Vagina (tissue), 2 donors: ENCODE measurements at regions not wholly inside any gene's neighbourhood (a gene's known extent, or its start where the extent isn't known, plus 50 kb on each side); places are given as distances from the start of the nearest gene placed in this dataset.

Experiments used
- CTCF ChIP-seq, 3 experiments: fragments of 450-650 bp in 2 of 3; fragments of 200-600 bp in 1 of 3; sonication (generic) in 1 of 3; IDR thresholded peaks; one replicate each; pipeline ENCODE4 v1.5.1; 2017 to 2019; ENCODE audit warnings: antibody characterized with exemption in 3 of 3, mild to moderate bottlenecking in 2 of 3, moderate library complexity in 2 of 3
- POLR2A ChIP-seq, 2 donors: fragments of 450-650 bp; IDR thresholded peaks; one replicate each; pipeline ENCODE4 v1.6.1; 2017; ENCODE audit warnings: antibody characterized with exemption in 2 of 2, mild to moderate bottlenecking in 2 of 2, moderate library complexity in 2 of 2

- TF ChIP-seq CTCF (IDR thresholded peaks at IDR 0.05) = no peak
- no peak for TF ChIP-seq POLR2A (IDR thresholded peaks at IDR 0.05)
These were observed 297.9 kb upstream of the G2E3 start for GRCh38 chr14:30260833-30261607.
